ENCODE measurements at regions not wholly inside any gene's neighbourhood (a gene's known extent, or its start where the extent isn't known, plus 50 kb on each side); places are given as distances from the start of the nearest gene placed in this dataset.

DNA sequence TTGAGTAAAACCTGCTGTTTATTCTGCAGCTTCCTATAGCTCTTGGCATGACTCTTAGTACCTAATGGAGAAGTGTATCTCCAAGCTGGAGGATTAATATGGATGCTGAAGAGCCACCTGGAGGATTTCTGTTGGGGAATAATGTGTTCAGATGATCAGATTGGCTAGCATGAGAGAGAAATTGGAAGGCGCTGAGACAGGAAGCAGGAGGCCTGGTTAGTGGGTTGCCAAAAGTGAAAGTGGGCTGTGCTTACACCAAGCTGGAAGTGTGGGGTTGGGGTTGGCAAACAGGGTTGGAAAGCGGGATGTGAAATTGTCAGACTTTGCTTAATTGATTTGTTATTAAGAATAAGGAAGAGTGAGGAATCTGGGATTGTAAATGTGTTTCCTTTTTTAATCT is 111.8 kb upstream of the PLPP4 start:
- FAIRE-seq (no peak), DNase-seq (ENCODE audit: extremely low spot score, insufficient read length, low read depth) (no peak)

GRCh38 chr10:120347644-120348043 is 109.4 kb upstream of the PLPP4 start:
- FAIRE-seq (no peak), DNase-seq (ENCODE audit: extremely low spot score, insufficient read length, low read depth) (no peak)

GRCh38 chr10:120349069-120349468 is 108.0 kb upstream of the PLPP4 start:
- DNase-seq (ENCODE audit: extremely low spot score, insufficient read length, low read depth) (no peak), FAIRE-seq (no peak)

DNA sequence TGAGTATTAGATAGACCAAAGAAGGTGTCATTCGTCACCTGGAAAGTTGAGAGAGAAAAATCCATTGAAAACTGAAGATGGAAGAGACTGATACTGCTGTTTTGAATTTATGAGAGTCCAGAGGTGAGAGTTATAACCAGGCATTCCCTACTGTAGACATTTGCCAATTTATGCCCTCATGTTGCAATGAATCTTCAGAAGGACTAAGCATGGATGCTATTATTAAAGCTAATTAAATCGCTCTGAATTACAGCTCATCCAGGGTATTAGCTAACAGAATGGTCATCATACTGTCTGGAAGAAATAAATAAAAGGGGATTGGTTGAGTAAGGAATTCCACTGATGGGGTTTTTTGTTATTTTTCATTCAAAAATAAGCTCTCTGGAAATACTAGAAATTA is 101.6 kb upstream of the PLPP4 start:
- no peak for DNase-seq (ENCODE audit: extremely low spot score, insufficient read length, low read depth)
- no peak for FAIRE-seq

DNA sequence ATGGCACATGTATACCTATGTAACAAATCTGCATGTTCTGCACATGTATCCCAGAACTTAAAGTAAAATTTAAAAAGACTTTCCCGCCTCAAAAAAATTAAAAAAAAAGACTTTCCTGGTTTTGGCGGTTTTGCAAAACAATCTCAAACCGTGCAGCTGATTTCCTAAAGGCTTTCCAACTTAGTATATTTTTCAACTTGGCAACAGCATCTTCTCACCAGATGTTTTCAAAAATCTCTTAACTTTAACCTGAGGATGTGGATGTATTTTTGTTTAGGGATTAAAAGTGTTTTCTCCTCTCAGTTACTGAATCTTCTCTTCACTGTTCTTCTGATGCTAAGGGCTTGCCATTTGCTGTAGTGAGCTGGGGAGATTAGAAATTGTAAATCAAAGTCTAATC is 96.5 kb upstream of the PLPP4 start:
- no peak for DNase-seq (ENCODE audit: extremely low spot score, insufficient read length, low read depth)
- FAIRE-seq: no peak

- FAIRE-seq: no peak
- DNase-seq (ENCODE audit: extremely low spot score, insufficient read length, low read depth): no peak
These were observed 91.2 kb upstream of the PLPP4 start for GRCh38 chr10:120365872-120366271.

DNA sequence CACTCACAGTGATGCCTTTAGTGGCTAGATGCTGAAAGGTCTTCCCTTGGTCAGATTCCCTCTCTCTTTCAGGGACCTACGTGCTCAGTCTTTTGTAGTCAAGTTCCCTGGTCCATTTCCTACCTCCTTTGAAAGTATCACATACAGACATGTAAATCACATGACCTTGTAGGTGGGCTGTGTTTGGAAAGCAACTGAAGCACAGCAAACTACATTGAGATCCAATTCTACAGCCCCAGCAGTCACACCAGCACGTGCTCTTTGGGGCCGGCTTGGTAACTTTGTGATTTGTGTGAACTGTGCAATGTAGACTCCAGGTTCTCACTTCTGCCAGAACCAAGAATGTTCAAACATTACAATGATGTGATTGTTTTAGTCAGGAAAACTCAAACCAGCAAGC is 89.7 kb upstream of the PLPP4 start:
- FAIRE-seq (no peak), DNase-seq (ENCODE audit: extremely low spot score, insufficient read length, low read depth) (no peak)

DNA sequence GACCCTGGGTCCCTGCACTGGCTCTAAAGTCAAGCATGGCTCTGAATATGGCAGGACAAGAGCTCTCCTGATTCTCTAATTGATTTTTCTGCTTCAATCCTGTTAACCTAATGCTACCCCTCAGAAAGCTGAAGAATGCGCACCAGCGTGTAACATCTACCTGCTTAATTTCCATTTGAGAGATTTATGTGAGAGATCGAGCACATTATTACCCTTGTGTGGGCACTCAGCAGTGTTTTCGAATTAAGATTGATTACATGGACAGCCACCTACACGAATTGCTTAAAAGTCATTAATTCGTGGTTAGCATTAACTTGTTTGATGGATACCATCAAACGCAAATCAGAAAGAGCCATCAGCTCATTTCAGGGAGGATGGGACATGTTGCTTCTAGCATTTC is 88.7 kb upstream of the PLPP4 start:
- no peak for FAIRE-seq
- no peak for DNase-seq (ENCODE audit: extremely low spot score, insufficient read length, low read depth)

DNA sequence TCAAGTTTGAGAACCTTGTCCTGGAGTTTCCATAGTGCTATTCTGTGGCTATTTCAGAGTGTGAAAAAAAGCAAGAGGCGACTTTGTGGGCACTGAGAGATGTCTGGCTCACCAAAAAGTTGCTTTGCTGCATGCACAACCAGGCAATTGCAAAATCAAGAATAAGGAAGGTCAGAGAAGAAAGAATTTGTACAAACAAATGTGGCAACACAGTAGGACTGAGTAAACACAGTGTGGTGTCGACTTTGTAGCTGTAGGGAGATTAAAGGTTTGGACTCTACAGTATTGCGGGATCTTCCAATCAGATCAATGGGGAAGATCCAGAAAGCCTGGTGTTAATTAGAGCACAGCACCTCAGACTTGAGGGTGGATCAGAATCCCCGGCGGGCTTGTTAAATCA is 88.1 kb upstream of the PLPP4 start:
- FAIRE-seq (no peak), DNase-seq (ENCODE audit: extremely low spot score, insufficient read length, low read depth) (no peak)

DNA sequence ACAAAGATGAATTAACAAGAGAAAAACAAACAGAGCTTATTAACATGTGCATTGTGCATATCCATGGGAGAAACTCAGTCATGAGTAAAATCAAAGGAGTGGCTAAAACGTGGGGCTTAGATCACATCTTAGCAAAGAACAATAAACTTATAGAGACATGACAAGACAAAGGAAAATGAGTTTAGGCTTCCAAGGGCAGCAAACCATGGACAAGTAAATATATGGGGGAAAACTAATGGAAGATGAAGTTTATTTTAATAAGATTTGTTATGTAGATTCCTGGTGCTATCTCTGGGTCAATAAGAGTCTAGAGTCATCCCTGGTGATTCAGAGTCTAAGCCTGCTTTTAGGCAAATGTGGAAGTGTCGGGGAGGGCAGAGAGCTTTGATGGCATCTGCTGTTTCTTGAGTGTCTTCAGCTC is 87.2 kb upstream of the PLPP4 start:
- FAIRE-seq (no peak), DNase-seq (ENCODE audit: extremely low spot score, insufficient read length, low read depth) (no peak)

DNA sequence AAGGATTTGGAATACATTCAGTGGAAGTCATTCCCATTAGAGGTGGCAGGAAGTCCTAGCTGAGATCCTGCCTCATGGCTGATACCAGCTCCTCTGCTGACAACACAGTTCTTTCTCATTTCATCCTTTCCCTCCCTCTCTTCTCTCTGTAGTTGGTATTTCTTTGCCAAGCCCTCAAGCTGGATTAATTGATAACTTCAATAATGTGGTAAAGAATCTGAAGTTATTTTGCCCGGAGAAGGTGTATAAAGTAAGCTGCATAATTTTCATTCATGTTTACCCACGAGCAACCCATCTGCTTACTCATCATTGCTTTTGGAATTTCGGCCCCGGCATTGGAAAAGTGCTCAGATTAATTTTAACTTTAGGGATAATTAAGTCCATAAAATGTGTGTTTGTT is 85.2 kb upstream of the PLPP4 start:
- FAIRE-seq (no peak), DNase-seq (ENCODE audit: extremely low spot score, insufficient read length, low read depth) (no peak)

DNA sequence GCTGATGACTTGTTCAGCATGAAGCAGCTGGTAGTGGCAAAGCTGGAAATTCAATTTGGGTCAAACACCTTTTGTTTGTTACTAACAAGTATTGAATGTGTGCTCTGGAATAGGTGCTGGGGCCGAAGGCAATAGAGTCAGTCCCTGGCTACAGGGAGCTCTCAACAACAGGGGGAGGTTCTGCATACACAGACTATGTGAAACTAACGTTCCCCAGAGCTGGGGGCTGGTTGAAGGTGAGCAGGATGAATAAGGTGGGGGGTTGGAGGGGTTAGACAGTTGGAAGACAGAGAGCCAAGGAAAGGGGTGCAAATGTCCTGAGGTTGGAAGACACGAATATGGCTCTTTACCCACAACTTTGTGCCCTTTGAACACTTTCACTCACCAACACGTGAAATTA is 84.1 kb upstream of the PLPP4 start:
- FAIRE-seq (no peak), DNase-seq (ENCODE audit: extremely low spot score, insufficient read length, low read depth) (no peak)

DNA sequence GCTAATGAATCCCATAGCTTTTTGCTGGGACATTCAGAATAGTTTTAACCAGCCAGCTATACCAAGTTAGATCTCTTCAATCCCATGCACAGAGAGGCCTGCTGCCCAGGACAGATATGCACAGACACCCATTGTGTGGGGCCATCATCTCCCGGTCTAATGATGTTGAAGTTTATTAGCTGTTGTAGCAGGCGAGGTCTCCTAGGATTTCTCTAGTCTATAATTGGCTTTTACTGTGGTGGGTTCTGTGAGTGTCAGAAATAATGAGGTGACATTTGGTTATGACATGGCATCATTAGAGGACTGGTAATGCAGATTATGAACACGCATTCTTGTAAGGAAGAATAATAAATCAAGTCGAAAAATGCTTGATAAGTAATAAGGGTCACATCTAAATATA is 81.4 kb upstream of the PLPP4 start:
- FAIRE-seq (no peak), DNase-seq (ENCODE audit: extremely low spot score, insufficient read length, low read depth) (no peak)

DNA sequence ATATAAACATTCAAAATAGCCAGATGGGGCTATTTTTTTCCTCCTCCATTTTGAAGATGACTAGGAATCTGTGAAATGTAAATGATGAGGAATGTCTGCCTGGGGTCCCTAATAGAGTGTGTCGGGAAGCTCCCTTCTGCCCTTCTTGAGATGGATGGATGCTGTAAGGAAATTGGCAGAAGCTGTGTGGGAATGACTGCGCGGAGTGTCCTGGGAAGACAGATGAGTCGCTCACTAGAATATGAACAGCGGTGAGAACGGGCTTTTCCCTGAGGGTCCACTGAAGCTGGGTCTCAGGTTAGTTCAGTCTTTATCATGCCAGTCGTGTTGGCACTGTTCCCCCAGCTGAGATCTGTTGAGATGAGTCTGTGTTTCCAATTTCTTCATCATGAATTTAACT is 75.1 kb upstream of the PLPP4 start:
- FAIRE-seq (no peak), DNase-seq (ENCODE audit: extremely low spot score, insufficient read length, low read depth) (no peak)

- FAIRE-seq (no peak), DNase-seq (ENCODE audit: extremely low spot score, insufficient read length, low read depth) (no peak)
These were observed 74.7 kb upstream of the PLPP4 start for GRCh38 chr10:120382360-120382759.

DNA sequence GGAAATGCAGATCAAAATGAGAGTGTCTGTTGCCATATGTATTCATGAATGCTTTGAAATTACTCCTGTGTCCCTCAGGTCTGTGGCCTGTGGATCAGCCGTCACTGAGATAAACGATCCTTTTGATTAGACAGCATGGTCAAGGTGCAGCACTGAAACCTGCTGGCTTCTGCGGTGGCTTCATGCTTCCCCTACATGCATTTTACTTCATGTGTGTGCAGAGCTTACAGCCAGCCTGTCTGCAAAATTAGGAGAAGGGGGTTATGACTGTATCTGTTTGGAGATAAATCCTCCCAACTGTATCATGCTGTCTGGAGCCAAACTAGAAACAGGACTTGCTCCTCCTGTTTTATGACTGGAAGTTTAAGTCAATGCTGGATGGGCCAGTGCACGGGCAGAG is 71.0 kb upstream of the PLPP4 start:
- FAIRE-seq (no peak), DNase-seq (ENCODE audit: extremely low spot score, insufficient read length, low read depth) (no peak)

DNA sequence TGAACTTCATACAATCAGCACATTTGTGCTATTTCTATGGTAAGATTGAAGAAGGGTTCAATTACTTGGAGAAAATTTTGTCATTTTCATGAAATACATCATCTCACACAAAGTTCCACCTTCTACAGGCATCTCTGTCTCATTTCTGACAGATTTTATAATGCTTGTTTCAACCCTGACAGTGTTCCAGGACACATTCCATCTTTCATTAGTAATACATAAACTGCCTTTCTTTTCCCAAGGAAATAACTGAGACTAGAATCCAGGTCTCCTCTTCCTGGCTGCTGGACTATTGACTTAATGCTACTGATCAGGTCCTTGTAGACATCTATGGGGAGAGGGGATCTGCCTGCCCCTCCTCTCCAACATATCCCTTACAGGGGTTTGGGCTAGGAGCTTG is 70.1 kb upstream of the PLPP4 start:
- no peak for DNase-seq (ENCODE audit: extremely low spot score, insufficient read length, low read depth)
- no peak for FAIRE-seq

DNA sequence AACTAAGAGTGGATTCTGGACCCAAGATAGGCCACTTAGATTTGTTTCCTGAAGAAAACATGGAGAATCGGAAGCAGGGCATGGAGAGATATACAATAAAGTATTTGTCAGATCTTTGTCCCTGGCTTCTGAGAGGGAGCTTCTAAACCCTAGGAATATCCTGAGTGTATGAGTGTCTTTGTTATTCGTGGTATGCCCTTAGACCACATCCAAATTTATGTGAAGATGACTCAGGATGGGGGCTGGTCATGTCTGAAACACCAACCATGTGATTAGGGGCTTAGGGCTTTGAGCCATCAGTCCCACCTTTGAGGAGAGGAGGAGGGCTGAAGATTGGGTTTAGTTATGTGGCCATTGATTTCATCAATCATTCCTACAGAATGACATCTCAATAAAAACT is 69.7 kb upstream of the PLPP4 start:
- no peak for FAIRE-seq
- DNase-seq (ENCODE audit: extremely low spot score, insufficient read length, low read depth): no peak

DNA sequence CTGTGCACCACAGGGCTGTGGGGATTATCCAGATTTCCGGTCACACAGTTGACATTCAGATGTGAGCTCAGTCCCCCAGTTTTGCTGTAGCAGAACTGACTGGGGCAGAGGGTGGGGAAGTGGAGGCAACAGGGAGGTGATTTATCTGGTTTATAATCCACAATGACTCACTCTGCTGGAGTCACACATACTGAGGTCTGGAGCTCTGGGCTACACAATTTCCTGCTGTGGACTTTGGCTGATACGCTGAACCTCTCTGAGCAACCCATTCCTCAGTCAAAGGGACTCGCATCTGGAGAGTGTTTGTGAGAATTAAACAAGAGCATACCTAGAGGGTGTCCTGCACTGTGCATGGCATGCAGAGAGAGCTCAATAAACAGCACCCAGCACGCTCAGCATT is 64.8 kb upstream of the PLPP4 start:
- FAIRE-seq (no peak), DNase-seq (ENCODE audit: extremely low spot score, insufficient read length, low read depth) (no peak)

- FAIRE-seq: no peak
These were observed 64.4 kb upstream of the PLPP4 start for GRCh38 chr10:120392671-120393079.

GRCh38 chr10:120394446-120394845 is 62.6 kb upstream of the PLPP4 start:
- FAIRE-seq (no peak), DNase-seq (ENCODE audit: extremely low spot score, insufficient read length, low read depth) (no peak)

More at GRCh38 chr10:120392671-120393079, 64.4 kb upstream of the PLPP4 start:
- no peak for DNase-seq (ENCODE audit: extremely low spot score, insufficient read length, low read depth)

GRCh38 chr10:120396228-120396627 is 60.8 kb upstream of the PLPP4 start:
- no peak for DNase-seq (ENCODE audit: extremely low spot score, insufficient read length, low read depth)
- no peak for FAIRE-seq

GRCh38 chr10:120398180-120398579 is 58.8 kb upstream of the PLPP4 start:
- FAIRE-seq: no peak
- DNase-seq (ENCODE audit: extremely low spot score, insufficient read length, low read depth): no peak
